ENCODE measurements at regions not wholly inside any gene's neighbourhood (a gene's known extent, or its start where the extent isn't known, plus 50 kb on each side); places are given as distances from the start of the nearest gene placed in this dataset.

DNA sequence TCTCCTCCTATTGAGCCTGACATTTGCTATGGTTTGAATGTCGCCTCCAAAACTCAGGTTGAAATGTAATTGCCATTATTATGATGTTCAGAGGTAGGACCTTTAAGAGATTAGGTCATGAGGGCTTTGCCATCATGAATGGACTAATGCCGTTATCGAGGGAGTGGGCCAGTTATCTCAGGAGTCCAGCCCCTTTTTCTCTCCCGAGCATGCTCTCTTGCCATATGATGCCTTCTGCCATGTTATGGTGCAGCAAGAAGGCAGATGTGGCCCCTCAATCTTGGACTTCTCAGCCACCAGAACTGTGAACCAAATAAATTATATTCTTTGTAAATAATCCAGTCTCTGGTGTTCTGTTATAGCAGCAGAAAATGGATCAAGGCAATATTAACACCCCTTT, 323.5 kb downstream of the RRAGC start:
- DNase-seq: no peak

DNA sequence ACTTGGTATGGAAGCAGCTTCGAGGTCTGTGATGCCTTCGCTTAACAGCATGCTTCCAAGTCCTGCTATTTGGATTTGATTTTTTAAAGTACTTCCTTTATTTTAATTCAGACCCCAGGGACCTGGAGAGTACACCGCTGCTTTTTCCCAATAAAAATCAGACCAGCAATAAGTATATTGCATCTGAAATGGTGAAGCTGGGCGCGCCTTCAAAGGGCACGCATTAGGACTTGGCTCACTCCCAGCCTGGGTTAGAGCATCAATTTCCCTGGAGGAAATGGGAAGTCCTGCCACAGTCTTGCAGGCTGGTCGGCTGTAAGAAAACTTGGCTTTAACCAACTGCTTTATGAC, 325.1 kb downstream of the RRAGC start:
- no peak for DNase-seq

DNA sequence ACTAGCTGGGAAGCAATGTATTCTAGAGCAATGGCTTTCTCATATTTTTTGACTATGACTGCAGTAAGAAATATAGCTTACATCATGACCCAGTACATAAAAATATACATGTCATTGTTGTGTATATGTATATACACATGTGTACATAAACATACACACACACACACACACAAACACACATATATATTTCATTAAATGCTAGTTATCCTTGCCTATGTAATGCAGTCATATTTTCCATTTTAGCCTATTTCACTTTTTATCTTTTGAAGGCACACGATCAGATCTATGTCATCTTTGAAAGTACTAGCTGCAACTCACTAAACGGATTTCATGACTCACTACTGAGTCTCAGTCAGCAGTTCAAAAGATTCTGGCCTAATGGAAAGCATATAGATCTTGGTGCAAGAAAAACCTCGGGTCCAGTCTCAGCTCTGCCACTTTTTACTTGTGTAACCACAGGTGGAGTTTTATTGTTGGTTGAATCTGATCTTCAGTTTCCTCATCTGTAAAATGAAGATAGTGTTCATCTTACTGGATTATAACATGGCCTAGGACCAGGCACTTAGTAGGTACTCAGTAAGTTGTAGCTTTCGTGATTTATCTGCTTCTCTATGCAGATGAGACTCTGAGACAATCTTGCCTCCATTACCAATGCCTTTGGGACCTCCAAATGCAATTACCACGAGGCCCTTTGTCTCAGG, 325.6 kb downstream of the RRAGC start:
- no peak for DNase-seq

DNA sequence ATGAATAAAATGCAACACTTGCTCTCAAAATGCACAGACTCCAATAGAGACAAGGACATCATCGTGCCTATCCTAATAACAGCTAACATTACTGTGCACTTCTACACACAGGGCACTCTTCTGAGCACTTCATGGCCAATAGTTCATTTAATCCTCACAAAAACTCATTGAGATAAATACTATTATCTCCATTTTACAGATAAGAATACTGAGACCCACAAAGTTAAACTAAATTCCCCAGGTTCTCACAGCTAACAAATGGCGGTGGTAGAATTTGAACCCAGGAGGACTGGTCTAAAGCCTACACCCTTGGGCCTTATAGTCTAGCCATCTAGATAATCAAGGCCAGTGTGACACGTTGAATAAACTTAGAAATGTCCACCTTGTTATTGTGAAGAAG, 328.6 kb downstream of the RRAGC start:
- no peak for DNase-seq

DNA sequence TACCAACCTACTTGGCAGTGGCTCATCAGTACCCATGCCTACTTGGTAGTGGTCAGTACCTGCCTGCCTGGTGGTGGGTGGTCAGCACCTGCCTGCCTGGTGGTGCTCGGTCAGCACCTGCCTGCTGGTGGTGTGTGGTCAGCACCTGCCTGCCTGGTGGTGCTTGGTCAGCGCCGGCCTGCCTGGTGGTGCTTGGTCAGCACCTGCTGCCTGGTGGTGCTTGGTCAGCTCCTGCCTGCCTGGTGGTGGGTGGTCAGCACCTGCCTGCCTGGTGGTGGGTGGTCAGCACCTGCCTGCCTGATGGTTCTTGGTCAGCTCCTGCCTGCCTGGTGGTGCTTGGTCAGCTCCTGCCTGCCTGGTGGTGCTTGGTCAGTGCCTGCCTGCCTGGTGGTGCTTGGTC, 329.6 kb downstream of the RRAGC start:
- no peak for DNase-seq

DNA sequence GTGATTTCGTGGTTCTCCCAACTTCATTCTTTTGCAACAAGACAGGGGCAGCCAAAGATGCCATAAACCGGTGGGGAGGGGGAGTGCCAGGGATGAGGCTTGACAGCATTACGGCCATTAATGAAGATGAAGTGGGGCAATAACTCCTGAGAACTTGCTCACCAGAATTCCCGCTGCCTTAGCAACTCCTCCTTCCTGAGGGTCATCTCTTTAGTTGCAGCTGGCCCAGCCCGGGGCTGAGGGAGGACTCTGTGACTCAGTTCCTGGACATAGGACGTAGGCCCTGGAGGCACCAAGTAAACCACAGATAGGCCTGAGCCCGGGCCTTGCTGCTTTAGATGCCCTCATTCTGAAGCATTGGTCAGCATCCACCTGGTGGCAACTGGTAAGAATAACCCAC, 330.2 kb downstream of the RRAGC start:
- no peak for DNase-seq

DNA sequence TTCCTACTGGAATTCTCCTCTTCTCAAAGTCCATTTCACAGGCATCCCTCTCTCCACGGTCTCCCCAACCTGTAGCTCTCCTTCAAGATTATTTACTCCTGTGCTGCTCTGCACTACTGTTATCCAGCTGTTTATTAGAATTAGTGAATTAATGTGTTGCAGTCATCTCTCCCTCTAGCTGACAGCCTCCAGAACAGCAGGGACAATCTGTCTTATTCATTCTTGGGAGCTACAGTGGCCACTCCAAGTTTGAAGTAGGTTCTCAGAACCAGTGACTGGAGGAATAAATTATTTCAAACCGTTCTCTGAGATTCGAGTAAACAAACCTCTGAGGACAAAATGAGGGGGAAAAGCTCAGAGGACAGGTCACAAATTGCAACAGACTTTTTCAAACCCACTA, 330.9 kb downstream of the RRAGC start:
- no peak for DNase-seq

DNA sequence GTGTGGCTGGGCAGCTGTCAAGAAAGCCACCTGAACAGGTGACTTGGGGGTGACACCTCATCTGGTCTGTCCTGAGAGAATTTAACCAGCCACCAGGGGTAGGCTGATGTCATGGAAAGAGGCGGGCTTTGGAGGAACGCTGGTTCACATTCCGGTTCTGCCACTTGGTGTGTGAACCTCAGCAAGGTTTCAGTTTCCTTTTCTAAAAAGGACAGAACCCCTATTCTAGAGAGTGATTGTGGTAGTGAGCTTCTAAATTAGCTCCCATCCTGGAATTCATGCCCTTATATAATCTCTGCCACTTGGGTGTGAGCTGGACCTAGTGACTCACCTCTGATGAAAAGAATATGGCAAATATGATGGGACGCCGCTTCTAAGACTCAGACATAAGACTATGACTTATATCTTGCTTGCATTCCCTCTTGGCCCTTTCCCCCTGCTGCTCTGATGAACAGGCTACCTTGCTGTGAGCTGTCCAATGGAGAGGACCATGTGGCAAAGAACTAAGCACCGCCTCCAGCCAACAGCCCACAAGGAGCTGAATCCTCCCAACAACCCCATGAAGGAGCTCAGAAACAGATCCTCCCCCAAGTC, 332.1 kb downstream of the RRAGC start:
- no peak for DNase-seq

DNA sequence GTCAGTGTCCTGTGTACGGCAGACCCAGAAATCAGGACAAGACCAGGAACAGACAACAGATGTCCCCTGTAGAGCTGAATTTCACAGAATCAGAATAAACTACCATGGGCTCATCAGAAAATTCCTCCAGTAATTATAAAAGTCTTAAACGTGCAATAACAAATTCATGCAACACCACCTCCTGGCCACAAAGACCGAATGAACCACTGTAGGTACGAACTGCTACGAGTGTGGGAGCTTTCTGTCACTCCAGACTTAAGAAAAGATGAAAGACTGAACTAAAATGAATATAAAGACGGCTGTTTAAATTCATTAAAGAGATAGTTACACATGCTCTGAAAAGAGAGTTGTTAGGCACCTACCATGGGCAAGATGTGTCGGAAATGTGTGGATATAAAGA, 333.5 kb downstream of the RRAGC start:
- no peak for DNase-seq

DNA sequence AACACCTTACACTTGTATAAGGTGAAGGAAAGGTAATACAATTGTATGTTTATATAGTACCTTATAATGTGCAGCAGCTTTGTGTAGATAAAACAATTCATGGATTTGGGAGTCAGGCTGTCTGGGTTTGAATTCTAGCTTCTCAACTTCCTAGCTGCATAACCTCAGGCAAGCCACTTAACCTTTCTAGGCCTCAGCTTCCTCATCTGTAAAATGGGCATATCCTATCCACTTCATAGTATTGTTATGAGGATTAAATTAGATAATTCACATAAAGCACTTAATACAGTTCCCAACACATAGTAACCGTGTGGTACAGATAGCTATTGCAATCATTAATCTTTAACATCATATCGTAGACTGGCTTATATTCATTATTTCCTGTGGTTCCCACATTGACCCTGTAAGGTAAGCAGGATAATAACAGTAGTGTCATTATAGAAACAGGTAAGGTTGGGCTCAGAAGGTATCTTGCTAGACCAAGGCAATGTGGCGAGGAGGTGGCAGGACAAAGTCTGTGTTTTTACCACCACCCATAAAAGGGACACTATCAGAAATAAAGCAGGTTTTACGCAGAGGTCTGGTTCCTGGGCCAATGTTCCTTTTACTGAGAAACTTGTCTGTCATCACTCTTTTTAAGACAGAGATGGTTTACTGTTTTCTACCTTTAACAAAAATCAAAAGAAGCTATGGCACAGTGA, 334.1 kb downstream of the RRAGC start:
- no peak for DNase-seq

DNA sequence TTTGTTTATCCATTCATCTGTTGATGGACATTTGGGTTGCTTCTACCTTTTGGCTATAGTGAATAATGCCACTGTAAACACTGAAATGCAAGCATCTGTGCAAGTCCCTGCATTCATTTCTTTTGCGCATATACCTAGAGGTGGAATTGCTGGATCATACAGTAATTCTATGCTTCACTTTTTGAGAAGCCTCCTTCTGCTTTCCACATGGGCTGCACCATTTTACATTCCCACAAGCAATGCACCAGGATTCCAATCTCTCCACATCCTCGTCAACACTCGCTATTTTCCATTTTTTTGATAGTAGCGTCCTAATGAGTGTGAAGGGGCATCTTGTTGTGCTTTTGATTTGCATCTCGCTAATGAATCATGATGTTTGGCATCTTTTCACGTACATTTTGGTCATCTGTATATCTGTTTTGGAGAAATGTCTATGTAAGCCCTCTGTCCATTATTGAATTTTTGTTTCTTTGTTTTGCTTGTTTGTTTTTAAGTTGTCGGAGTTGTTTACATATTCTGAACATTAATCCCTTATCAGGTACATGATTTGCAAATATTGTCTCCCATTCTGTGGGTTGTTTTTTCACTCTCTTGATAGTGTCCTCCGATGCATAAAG, 335.4 kb downstream of the RRAGC start:
- no peak for DNase-seq

DNA sequence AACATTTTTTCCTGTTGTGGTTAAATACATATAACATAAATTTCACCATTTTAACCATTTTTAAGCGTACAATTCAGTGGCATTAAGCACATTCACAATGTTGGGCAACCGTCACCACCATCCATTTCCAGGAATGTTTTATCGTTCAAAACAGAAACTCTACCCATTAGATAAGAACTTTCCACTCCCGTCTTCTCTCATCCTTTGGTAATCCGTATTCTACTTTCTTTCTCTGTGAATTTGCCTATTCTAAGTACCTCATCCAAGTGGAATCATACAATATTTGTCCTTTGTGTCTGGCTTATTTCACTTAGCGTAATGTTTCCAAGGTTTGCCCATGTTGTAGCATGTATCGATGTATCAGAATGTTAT, 336.0 kb downstream of the RRAGC start:
- no peak for DNase-seq

DNA sequence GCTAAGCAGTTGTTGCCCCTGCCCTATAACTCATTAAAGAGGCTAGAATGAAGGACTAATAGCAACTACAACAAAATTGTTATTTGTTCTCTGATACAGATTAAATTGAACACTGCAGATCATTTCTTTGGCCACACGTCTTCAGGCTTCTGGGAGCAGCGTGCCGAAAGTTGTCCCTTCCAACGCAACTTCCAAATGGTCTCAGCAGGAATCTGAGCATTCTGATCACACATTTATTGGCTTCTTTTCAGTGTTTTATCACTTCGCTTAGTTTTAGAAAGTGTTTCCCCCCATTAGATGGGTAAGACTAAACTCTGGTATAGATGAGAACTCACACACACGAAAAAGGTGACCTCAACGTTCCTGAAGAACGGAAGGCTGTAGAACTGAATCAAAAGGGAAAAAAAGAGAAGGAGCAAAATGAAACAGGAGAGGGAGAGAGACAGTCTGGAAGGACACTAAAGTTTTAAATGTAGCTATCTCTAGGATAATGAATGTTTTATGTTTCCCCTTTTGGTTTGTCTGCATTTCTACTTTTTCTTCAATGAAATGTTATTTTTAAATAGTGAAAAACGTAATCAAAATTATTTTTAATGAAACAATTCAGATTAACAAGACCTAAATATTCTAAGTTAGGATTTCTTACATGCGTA, 336.5 kb downstream of the RRAGC start:
- DNase-seq: no peak

DNA sequence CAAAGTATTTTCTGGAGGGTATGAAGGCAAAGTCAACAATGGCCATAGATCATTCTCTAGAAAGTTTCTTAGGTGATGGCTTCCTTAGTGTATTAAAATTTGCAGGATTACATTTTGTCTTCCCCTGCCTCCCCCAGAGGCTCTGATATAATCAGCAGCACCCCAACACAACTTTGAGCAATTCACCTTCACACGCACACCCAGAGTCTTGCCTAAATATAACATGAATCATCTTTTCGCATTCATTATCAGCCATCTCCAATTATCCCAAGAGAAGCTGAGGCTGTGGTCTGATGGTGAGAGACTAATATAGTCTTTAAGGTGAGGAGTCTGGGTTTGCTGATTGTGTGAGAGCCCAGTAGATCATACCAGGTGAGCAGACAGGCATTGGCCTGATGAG, 343.0 kb downstream of the RRAGC start:
- no peak for DNase-seq

DNA sequence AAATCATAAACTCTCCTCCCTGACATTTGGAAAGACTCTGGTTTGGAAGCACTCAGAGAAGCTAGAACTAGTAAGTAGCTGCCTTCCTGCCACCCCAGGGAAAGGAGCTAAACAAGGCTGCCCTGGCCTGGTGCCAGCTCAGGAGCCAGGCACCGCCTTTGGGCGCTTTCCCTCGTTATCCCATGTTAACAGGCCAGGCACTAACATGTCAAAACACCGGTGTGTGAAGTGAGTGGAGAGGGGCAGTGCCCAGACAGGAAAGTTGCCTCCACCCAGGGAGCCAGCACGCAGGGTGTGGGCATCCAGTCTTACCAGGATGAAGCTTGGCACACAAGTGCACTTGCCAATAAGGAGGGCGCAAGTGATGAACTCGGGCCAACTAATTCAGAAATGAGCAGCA, 346.8 kb downstream of the RRAGC start:
- DNase-seq: no peak

DNA sequence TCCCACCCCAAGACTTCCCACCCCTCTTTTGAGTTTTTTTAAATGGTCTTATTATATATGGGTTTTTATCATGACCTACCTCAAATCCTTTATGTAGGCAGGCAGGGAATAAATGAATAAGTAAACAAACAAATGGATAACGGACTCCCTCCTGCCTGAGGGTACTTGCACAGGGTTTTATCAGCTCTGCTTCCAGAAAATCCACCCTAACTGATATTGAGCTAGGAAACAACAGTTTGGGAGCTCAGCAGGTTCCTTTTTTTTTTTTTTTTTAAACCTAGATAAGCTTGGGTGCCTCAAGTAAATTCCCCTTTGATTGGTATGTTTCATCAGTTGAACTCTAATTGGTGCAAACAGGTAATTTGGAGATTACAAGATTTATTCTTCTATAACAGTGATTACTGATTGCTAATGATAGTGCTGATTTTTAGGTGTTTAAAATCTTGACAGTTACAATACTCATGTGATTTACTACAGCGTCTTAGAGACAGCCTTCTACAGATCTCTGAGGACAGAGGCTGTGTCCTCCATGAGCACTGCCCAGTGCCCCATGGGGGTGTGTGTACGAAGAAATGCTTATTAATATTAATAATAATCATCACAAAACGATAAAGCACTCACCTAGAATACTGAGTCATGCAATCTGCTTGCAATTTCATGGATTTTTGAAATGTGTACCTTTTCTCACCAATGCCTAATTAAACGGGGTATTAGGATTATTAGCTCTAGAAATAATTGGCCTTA, 347.4 kb downstream of the RRAGC start:
- no peak for DNase-seq

DNA sequence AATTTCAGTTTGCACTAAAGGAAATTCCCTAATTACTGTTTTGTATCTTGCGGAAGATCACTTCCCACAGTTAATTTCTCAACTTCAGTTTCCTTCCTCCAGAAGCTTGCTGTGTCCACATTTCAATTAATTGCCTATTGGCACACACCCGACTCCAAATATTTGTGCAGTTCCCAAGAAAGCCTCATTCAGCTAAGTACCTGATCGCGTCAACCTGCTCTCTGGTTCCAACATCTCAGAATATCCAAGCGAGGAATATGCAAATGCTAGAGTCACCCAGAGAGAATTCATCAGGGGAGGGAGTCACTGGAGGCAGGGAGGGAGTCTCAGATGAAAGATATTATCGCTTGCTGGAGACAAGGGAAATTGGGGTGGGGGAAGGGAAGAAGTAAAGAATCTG, 351.3 kb downstream of the RRAGC start:
- DNase-seq: no peak

DNA sequence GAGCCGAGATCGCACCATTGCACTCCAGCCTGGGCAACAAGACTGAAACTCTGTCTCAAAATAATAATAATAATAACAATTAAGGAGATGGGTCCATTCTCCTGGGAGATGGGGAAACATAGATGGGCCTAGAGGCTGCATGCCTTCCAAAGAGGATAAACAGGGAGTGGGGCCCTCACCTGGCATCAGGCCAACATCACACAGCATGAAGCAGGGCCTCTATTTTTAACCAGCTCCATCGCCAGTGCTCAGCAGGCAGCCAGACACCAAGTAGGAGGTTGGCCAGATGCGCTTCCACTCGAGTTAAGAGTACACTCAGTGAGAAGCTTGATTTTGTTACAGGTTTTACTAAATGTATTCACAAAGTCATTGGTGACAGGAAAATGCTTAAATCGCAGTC, 352.0 kb downstream of the RRAGC start:
- no peak for DNase-seq

DNA sequence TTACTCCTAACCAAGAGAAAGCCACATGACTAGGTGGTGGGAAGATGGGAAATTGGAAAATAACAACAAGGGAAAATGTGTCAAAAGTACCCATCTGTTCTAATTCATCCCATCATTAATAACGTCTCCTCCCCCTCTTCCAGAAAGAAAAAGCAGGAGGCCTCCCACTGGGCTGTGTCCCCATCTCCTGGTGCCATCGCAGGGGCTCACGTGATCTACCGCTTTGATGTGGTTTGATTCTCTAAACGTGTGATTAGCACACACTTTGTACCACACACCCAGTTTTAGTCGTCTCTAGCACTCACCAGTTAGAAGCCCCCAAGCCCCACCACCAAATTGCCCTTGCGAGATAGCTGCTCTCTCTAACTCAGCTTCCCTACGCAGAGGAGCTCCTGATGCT, 353.6 kb downstream of the RRAGC start:
- no peak for DNase-seq

DNA sequence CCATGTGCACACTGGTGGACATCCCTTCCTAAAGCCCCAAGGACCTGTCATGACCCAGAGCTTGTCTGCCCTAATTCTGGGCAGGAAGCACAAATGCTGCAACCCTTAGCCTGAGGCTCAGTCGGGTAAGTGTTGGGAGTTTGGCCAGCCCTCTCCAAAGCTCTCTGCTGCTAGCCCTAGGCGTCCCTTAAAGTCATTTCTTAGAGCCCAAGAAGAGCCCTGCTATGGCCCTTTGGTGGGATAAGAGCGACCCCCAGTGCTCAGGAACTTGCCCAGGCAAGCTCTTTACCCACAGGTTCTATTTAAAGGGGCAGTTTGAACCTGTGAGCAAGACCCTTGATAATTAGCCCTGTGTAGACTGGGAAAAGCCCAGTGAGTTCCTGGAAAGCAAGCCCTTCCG, 356.8 kb downstream of the RRAGC start:
- DNase-seq: no peak

DNA sequence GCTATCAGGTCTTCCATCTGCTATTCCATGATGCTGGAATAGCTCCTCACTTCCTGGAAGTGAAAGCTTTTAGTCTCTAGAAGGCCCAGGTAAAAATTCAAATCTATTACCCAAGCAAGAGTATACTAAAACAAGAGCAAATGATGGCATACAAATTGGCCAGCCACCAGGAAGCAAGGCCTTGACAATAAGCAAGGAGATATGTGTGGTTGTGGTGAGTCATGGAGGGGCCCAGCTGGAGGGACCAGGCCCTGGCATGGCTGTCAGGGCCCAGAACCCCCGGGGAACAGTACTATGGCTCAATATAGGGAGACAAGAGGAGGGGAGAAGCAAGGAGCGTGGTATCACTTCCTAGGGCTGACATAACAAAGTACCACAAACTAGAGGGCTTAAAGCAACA, 358.7 kb downstream of the RRAGC start:
- DNase-seq: no peak

DNA sequence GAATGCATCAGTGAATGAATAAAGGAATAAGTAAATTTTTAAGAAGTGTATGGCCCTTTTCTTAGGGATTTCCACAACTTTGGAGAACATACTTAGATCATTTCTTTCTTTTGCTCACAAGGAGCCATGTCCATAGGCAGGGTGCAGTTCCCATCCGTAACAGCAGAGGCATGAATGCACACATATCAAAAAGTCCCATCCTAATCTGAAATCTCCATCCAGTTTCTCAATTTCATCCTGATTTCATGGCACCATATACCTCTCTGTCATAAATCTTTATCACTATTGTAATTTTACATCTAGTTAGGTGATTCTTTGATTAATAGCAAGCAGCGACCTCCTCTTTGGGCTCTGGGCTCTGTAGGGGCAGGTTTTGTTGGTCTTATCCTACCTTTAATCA, 359.2 kb downstream of the RRAGC start:
- DNase-seq: no peak

DNA sequence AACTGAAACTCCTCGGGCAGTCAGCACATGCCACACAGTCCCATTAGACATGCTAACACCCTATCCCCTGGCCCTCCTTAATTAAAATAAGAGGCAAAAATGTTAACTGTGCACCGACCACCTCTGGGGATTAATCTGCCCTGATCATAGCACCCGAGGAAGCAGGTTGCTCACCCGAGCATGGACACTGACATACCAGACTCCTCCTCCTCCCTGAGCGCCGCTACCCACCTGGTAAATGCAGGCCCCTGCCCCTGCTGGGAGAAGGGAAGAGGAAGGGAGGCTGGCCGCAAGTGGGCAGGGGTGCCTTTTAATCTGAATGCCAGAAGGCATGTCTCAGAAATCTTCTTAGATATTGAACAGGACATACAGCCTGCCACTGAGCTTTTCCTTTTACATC, 360.9 kb downstream of the RRAGC start:
- no peak for DNase-seq
